ENCODE measurements at regions not wholly inside any gene's neighbourhood (a gene's known extent, or its start where the extent isn't known, plus 50 kb on each side); places are given as distances from the start of the nearest gene placed in this dataset.

DNA sequence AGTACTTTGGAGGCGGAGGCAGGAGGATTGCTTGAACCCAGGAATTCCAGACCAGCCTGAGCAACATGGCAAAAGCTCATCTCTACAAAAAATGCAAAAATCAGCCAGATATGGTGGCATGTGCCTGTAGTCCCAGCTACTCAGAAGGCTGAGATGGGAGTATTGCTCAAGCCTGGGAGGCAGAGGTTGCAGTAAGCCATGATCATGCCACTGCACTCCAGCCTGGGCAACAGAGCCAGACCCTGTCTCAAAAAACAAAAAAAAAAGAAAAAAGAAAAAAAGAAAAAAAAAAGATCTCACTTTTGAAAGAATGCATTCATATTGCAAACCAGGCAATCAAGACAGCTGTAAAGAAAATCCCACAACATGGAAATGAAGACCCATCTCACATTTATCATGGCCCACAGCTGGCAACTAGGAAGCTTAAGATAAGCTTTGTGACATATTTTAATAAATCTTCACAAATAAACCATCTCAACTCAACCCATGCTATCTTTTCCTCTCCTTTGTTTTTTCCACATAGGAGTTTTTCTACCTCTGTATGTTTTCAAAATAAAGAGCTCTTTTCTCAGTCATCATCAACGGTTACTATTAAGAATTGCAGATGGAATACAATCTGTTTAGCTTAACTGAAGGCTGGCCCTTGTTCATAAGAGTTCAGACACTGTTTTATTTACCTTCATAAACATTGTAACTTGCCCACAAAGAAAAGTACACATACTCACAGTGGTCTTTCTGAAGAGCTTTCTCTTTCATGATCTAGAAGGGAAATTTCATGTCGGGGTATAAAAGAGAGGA, 137.0 kb downstream of the MREG start (continued):
- TF ChIP-seq, protein P1, sequence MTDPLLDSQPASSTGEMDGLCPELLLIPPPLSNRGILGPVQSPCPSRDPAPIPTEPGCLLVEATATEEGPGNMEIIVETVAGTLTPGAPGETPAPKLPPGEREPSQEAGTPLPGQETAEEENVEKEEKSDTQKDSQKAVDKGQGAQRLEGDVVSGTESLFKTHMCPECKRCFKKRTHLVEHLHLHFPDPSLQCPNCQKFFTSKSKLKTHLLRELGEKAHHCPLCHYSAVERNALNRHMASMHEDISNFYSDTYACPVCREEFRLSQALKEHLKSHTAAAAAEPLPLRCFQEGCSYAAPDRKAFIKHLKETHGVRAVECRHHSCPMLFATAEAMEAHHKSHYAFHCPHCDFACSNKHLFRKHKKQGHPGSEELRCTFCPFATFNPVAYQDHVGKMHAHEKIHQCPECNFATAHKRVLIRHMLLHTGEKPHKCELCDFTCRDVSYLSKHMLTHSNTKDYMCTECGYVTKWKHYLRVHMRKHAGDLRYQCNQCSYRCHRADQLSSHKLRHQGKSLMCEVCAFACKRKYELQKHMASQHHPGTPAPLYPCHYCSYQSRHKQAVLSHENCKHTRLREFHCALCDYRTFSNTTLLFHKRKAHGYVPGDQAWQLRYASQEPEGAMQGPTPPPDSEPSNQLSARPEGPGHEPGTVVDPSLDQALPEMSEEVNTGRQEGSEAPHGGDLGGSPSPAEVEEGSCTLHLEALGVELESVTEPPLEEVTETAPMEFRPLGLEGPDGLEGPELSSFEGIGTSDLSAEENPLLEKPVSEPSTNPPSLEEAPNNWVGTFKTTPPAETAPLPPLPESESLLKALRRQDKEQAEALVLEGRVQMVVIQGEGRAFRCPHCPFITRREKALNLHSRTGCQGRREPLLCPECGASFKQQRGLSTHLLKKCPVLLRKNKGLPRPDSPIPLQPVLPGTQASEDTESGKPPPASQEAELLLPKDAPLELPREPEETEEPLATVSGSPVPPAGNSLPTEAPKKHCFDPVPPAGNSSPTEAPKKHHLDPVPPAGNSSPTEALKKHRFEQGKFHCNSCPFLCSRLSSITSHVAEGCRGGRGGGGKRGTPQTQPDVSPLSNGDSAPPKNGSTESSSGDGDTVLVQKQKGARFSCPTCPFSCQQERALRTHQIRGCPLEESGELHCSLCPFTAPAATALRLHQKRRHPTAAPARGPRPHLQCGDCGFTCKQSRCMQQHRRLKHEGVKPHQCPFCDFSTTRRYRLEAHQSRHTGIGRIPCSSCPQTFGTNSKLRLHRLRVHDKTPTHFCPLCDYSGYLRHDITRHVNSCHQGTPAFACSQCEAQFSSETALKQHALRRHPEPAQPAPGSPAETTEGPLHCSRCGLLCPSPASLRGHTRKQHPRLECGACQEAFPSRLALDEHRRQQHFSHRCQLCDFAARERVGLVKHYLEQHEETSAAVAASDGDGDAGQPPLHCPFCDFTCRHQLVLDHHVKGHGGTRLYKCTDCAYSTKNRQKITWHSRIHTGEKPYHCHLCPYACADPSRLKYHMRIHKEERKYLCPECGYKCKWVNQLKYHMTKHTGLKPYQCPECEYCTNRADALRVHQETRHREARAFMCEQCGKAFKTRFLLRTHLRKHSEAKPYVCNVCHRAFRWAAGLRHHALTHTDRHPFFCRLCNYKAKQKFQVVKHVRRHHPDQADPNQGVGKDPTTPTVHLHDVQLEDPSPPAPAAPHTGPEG (CRISPR knock-in tag; IDR thresholded peaks at IDR 0.05) = no peak
- TF ChIP-seq TMF1 (CRISPR knock-in tag; IDR thresholded peaks at IDR 0.05; ENCODE audit: low read depth) = no peak
- no peak for TF ChIP-seq IRX3 (CRISPR knock-in tag; IDR thresholded peaks at IDR 0.05; ENCODE audit: borderline replicate concordance, low read depth)
- peak; percentile 71 for TF ChIP-seq GFI1 (CRISPR knock-in tag; IDR thresholded peaks at IDR 0.05; ENCODE audit: borderline replicate concordance)
- no peak for TF ChIP-seq GTF2F1 (IDR thresholded peaks at IDR 0.05; ENCODE audit: low read length)
- TF ChIP-seq NR1H2 (CRISPR knock-in tag; IDR thresholded peaks at IDR 0.05; ENCODE audit: borderline replicate concordance, low read depth) = no peak
- TF ChIP-seq, protein P2, sequence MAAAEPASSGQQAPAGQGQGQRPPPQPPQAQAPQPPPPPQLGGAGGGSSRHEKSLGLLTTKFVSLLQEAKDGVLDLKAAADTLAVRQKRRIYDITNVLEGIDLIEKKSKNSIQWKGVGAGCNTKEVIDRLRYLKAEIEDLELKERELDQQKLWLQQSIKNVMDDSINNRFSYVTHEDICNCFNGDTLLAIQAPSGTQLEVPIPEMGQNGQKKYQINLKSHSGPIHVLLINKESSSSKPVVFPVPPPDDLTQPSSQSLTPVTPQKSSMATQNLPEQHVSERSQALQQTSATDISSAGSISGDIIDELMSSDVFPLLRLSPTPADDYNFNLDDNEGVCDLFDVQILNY (CRISPR knock-in tag; conservative IDR thresholded peaks at IDR 0.05) = no peak
- no peak for TF ChIP-seq POLR2G (IDR thresholded peaks at IDR 0.05; ENCODE audit: low read depth, low read length)
- no peak for TF ChIP-seq ZNF530 (CRISPR knock-in tag; IDR thresholded peaks at IDR 0.05; ENCODE audit: low read depth)
- TF ChIP-seq TEAD2 (CRISPR knock-in tag; IDR thresholded peaks at IDR 0.05) = no peak
- no peak for TF ChIP-seq HNF4G (IDR thresholded peaks at IDR 0.05; ENCODE audit: borderline replicate concordance, low read depth, low read length)
- TF ChIP-seq HNF4G (CRISPR knock-in tag; IDR thresholded peaks at IDR 0.05; ENCODE audit: borderline replicate concordance, low read depth) = no peak
- TF ChIP-seq KDM6A (CRISPR knock-in tag; IDR thresholded peaks at IDR 0.05; ENCODE audit: low read depth) = 0 out of 2 replicates have a peak, but pooled peaks have one; percentile 18
- TF ChIP-seq, protein P3, sequence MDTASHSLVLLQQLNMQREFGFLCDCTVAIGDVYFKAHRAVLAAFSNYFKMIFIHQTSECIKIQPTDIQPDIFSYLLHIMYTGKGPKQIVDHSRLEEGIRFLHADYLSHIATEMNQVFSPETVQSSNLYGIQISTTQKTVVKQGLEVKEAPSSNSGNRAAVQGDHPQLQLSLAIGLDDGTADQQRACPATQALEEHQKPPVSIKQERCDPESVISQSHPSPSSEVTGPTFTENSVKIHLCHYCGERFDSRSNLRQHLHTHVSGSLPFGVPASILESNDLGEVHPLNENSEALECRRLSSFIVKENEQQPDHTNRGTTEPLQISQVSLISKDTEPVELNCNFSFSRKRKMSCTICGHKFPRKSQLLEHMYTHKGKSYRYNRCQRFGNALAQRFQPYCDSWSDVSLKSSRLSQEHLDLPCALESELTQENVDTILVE (CRISPR knock-in tag; IDR thresholded peaks at IDR 0.05) = 0 out of 2 replicates have a peak, but pooled peaks have one; percentile 9
- TF ChIP-seq JARID2 (CRISPR knock-in tag; IDR thresholded peaks at IDR 0.05; ENCODE audit: insufficient replicate concordance) = no peak
- no peak for TF ChIP-seq ZNF607 (CRISPR knock-in tag; IDR thresholded peaks at IDR 0.05; ENCODE audit: borderline replicate concordance)
- TF ChIP-seq SMAD1 (CRISPR knock-in tag; IDR thresholded peaks at IDR 0.05; ENCODE audit: borderline replicate concordance, low read depth) = no peak
- TF ChIP-seq MXD3 (CRISPR knock-in tag; IDR thresholded peaks at IDR 0.05) = no peak
- TF ChIP-seq, protein P4, sequence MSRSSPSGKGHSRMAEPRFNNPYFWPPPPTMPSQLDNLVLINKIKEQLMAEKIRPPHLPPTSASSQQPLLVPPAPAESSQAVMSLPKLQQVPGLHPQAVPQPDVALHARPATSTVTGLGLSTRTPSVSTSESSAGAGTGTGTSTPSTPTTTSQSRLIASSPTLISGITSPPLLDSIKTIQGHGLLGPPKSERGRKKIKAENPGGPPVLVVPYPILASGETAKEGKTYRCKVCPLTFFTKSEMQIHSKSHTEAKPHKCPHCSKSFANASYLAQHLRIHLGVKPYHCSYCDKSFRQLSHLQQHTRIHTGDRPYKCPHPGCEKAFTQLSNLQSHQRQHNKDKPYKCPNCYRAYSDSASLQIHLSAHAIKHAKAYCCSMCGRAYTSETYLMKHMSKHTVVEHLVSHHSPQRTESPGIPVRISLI (CRISPR knock-in tag; IDR thresholded peaks at IDR 0.05; ENCODE audit: borderline replicate concordance) = no peak
- no peak for TF ChIP-seq PAX8 (CRISPR knock-in tag; IDR thresholded peaks at IDR 0.05; ENCODE audit: borderline replicate concordance)

Data from HepG2 (cell line).